Liver (tissue), 8 donors: ENCODE measurements at regions not wholly inside any gene's neighbourhood (a gene's known extent, or its start where the extent isn't known, plus 50 kb on each side); places are given as distances from the start of the nearest gene placed in this dataset.

Experiments
- DNase-seq: peaks from one replicate; pipeline ENCODE4 v3.0.0-alpha.2; 2017; ENCODE audit warnings: low spot score
- H3K27ac ChIP-seq, 2 donors: one replicate each; pipeline ENCODE4 v1.7.0; 2013; ENCODE audit warnings: inconsistent platforms in 2 of 2, low read length in 2 of 2, control low read depth in 1 of 2, low read depth in 1 of 2, mild to moderate bottlenecking in 1 of 2
- H3K27me3 ChIP-seq, 4 donors: one replicate each; pipeline versions ENCODE4 v1.6.1 to v1.7.0; 2013; ENCODE audit warnings: low read length in 3 of 4, inconsistent platforms in 1 of 4, mild to moderate bottlenecking in 1 of 4, moderate library complexity in 1 of 4; ENCODE audit not compliant: control insufficient read depth in 4 of 4, insufficient read depth in 4 of 4
- H3K36me3 ChIP-seq, 4 donors: one replicate each; pipeline versions ENCODE4 v1.6.1 to v1.7.0; 2013; ENCODE audit warnings: low read length in 3 of 4, mild to moderate bottlenecking in 3 of 4, low read depth in 1 of 4, moderate library complexity in 1 of 4; ENCODE audit not compliant: control insufficient read depth in 4 of 4, insufficient read depth in 3 of 4
- H3K4me1 ChIP-seq, 4 donors: one replicate each; pipeline versions ENCODE4 v1.6.1 to v1.7.0; 2013; ENCODE audit warnings: low read length in 3 of 4, mild to moderate bottlenecking in 3 of 4, moderate library complexity in 1 of 4; ENCODE audit not compliant: control insufficient read depth in 4 of 4, insufficient read depth in 4 of 4
- H3K4me3 ChIP-seq, 3 donors: one replicate each; pipeline versions ENCODE4 v1.6.1 to v1.7.0; 2013; ENCODE audit warnings: low read length in 3 of 3, control low read depth in 1 of 3, low read depth in 1 of 3, mild to moderate bottlenecking in 1 of 3
- H3K9ac ChIP-seq, 2 donors: one replicate each; pipeline ENCODE4 v1.7.0; 2013; ENCODE audit warnings: low read length in 2 of 2, mild to moderate bottlenecking in 2 of 2, moderate library complexity in 2 of 2, control low read depth in 1 of 2, low read depth in 1 of 2
- H3K9me3 ChIP-seq, 4 donors: one replicate each; pipeline versions ENCODE4 v1.6.1 to v1.7.0; 2013; ENCODE audit warnings: low read length in 3 of 4; ENCODE audit not compliant: control insufficient read depth in 4 of 4
- EGR1 ChIP-seq, 2 donors: IDR thresholded peaks; 2 replicates each; pipeline ENCODE4 v1.6.1; 2016 to 2018; ENCODE audit warnings: antibody characterized with exemption in 2 of 2, low read depth in 2 of 2
- FOXA1 ChIP-seq: IDR thresholded peaks from 2 replicates; pipeline ENCODE4 v1.6.1; 2016; ENCODE audit warnings: antibody characterized with exemption
- FOXA2 ChIP-seq: IDR thresholded peaks from 2 replicates; pipeline ENCODE4 v1.6.1; 2016; ENCODE audit warnings: antibody characterized with exemption
- GABPA ChIP-seq, 2 donors: IDR thresholded peaks in 1 of 2; conservative IDR thresholded peaks in 1 of 2; 2 replicates each; pipeline ENCODE4 v1.6.1; 2016; ENCODE audit warnings: antibody characterized with exemption in 2 of 2, mild to moderate bottlenecking in 1 of 2, moderate library complexity in 1 of 2
- HNF4A ChIP-seq, 2 donors: conservative IDR thresholded peaks; 2 replicates each; pipeline ENCODE4 v1.6.1; 2016; ENCODE audit warnings: antibody characterized with exemption in 2 of 2, mild to moderate bottlenecking in 2 of 2
- HNF4G ChIP-seq: IDR thresholded peaks from 2 replicates; pipeline ENCODE4 v1.6.1; 2016; ENCODE audit warnings: antibody characterized with exemption
- JUND ChIP-seq, 2 donors: IDR thresholded peaks; 2 replicates each; pipeline ENCODE4 v1.6.1; 2016; ENCODE audit warnings: antibody characterized with exemption in 2 of 2
- NR2F2 ChIP-seq: IDR thresholded peaks from 2 replicates; pipeline ENCODE4 v1.6.1; 2016; ENCODE audit warnings: antibody characterized with exemption
- RAD21 ChIP-seq, 2 donors: IDR thresholded peaks; 2 replicates each; pipeline ENCODE4 v1.6.1; 2016; ENCODE audit warnings: antibody characterized with exemption in 2 of 2, mild to moderate bottlenecking in 2 of 2
- RXRA ChIP-seq, 2 donors: IDR thresholded peaks; 2 replicates each; pipeline ENCODE4 v1.6.1; 2017 to 2018; ENCODE audit warnings: antibody characterized with exemption in 2 of 2, mild to moderate bottlenecking in 1 of 2
- SP1 ChIP-seq: IDR thresholded peaks from 2 replicates; pipeline ENCODE4 v1.6.1; 2018; ENCODE audit warnings: antibody characterized with exemption, mild to moderate bottlenecking
- TAF1 ChIP-seq: conservative IDR thresholded peaks from 2 replicates; pipeline ENCODE4 v1.6.1; 2016; ENCODE audit warnings: antibody characterized with exemption, mild to moderate bottlenecking
- YY1 ChIP-seq: IDR thresholded peaks from 2 replicates; pipeline ENCODE4 v1.6.1; 2016; ENCODE audit warnings: antibody characterized with exemption, mild to moderate bottlenecking
- WGBS: extraction: QIAGEN DNeasy Blood & Tissue Kit; methylation state at CpG from one replicate; pipeline ENCODE4 v1.1.7; 2013; 5-methylcytosine and 5-hydroxymethylcytosine counted together
- TF ChIP-seq, protein P1 (sequence below): IDR thresholded peaks from 2 replicates; pipeline ENCODE4 v1.6.1; 2016; ENCODE audit warnings: antibody characterized with exemption, mild to moderate bottlenecking
- TF ChIP-seq, protein P2 (sequence below): IDR thresholded peaks from 2 replicates; pipeline ENCODE4 v1.6.1; 2016; ENCODE audit warnings: antibody characterized with exemption
- TF ChIP-seq, protein P3 (sequence below): fragments of 150-350 bp; IDR thresholded peaks from 2 replicates; pipeline ENCODE4 v1.5.1; 2017; ENCODE audit warnings: improper control_type of control experiment, low read depth, low read length; ENCODE audit not compliant: missing input control
- TF ChIP-seq, protein P4 (sequence below): IDR thresholded peaks from 2 replicates; pipeline ENCODE4 v1.6.1; 2016; ENCODE audit warnings: antibody characterized with exemption
- TF ChIP-seq, protein P5 (sequence below): IDR thresholded peaks from 2 replicates; pipeline ENCODE4 v1.6.1; 2016; ENCODE audit warnings: antibody characterized with exemption
- donor health status: healthy.
- donor health status: healthy.
- donor health status: healthy.
- donor health status: healthy.
- donor health status: healthy.

DNA sequence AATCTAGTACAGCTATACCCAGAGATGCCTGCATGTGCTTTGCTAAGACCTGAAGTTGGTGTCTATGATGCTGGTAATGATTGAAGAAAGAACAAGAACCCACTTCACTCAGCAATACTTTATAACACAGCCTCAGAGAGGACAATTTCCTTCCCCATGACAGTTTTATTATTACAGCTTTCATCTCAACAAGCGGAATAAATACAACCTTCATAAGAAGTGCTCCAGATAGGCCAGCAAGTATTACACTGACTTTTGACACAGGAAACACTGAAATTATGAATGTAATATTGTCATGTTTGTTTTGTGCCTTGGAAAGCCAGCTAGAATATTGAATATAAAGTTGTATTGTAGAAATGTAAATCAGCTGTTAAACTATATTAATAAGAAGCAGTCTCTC lies 557.4 kb upstream of the ARPP21 start:
- TF ChIP-seq RXRA (IDR thresholded peaks at IDR 0.05), result no peak
- TF ChIP-seq, protein P1, sequence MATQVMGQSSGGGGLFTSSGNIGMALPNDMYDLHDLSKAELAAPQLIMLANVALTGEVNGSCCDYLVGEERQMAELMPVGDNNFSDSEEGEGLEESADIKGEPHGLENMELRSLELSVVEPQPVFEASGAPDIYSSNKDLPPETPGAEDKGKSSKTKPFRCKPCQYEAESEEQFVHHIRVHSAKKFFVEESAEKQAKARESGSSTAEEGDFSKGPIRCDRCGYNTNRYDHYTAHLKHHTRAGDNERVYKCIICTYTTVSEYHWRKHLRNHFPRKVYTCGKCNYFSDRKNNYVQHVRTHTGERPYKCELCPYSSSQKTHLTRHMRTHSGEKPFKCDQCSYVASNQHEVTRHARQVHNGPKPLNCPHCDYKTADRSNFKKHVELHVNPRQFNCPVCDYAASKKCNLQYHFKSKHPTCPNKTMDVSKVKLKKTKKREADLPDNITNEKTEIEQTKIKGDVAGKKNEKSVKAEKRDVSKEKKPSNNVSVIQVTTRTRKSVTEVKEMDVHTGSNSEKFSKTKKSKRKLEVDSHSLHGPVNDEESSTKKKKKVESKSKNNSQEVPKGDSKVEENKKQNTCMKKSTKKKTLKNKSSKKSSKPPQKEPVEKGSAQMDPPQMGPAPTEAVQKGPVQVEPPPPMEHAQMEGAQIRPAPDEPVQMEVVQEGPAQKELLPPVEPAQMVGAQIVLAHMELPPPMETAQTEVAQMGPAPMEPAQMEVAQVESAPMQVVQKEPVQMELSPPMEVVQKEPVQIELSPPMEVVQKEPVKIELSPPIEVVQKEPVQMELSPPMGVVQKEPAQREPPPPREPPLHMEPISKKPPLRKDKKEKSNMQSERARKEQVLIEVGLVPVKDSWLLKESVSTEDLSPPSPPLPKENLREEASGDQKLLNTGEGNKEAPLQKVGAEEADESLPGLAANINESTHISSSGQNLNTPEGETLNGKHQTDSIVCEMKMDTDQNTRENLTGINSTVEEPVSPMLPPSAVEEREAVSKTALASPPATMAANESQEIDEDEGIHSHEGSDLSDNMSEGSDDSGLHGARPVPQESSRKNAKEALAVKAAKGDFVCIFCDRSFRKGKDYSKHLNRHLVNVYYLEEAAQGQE, result no peak
- no peak for TF ChIP-seq RAD21 (IDR thresholded peaks at IDR 0.05)
- no peak for TF ChIP-seq SP1
- no peaks in the 10 kb centered on the region for H3K36me3 ChIP-seq
- H3K27ac ChIP-seq, result no peak overlapping the region
- 89% methylated on average over 1 of the region's 1 CpG for WGBS
- peaks cover 0 to 2% (median 0%) of the 10 kb centered on the region in 4 donors for H3K27me3 ChIP-seq
- no peak for DNase-seq
- H3K4me3 ChIP-seq, result no peak overlapping the region
- no peaks in the 10 kb centered on the region for H3K4me1 ChIP-seq
- H3K9ac ChIP-seq, result no peak overlapping the region
- no peaks in the 10 kb centered on the region for H3K9me3 ChIP-seq

DNA sequence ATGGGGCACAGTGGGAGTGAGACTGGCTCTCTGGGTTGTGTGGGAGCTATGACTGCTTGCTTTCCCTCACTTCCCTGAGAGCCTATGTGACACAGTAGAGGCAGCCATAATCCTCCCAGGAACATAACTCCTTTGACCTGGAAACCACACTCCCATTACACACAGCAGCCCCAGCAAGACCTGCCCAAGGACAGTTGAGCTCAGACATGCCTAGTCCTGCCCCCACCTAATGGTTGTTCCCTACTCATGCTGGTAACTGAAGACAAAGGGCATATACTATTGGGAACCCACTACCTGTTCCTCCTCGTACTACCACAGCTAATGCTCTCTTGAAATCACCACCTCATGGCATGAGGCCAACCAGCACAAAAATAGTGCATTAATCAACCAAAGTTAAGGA lies 550.4 kb upstream of the ARPP21 start:
- Histone ChIP-seq H3K36me3 (no peaks in the 10 kb centered on the region), H3K27ac (no peak overlapping the region), H3K9me3 (peaks cover 3 to 6% (median 4%) of the 10 kb centered on the region in 4 donors), H3K4me1 (no peaks in the 10 kb centered on the region), H3K27me3 (no peaks in the 10 kb centered on the region), H3K4me3 (peak overlapping the region in 1 of 3 donors; percentile 15), H3K9ac (no peak overlapping the region)
- DNase-seq, result no peak
- no peak for TF ChIP-seq EGR1 (IDR thresholded peaks at IDR 0.05; ENCODE audit: low read depth in 2 of 2)
- TF ChIP-seq NR2F2, result no peak
- TF ChIP-seq, protein P2, sequence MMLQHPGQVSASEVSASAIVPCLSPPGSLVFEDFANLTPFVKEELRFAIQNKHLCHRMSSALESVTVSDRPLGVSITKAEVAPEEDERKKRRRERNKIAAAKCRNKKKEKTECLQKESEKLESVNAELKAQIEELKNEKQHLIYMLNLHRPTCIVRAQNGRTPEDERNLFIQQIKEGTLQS, result no peak
- TF ChIP-seq, protein P3, sequence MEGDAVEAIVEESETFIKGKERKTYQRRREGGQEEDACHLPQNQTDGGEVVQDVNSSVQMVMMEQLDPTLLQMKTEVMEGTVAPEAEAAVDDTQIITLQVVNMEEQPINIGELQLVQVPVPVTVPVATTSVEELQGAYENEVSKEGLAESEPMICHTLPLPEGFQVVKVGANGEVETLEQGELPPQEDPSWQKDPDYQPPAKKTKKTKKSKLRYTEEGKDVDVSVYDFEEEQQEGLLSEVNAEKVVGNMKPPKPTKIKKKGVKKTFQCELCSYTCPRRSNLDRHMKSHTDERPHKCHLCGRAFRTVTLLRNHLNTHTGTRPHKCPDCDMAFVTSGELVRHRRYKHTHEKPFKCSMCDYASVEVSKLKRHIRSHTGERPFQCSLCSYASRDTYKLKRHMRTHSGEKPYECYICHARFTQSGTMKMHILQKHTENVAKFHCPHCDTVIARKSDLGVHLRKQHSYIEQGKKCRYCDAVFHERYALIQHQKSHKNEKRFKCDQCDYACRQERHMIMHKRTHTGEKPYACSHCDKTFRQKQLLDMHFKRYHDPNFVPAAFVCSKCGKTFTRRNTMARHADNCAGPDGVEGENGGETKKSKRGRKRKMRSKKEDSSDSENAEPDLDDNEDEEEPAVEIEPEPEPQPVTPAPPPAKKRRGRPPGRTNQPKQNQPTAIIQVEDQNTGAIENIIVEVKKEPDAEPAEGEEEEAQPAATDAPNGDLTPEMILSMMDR, result no peak
- no peak for TF ChIP-seq FOXA1
- TF ChIP-seq, protein P4, sequence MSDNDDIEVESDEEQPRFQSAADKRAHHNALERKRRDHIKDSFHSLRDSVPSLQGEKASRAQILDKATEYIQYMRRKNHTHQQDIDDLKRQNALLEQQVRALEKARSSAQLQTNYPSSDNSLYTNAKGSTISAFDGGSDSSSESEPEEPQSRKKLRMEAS, result no peak
- no peak for TF ChIP-seq TAF1
- no peak for TF ChIP-seq HNF4G
- TF ChIP-seq RXRA (IDR thresholded peaks at IDR 0.05), result no peak
- no peak for TF ChIP-seq FOXA2
- no peak for TF ChIP-seq GABPA (IDR thresholded peaks at IDR 0.05 in 1 of 2, conservative IDR thresholded peaks at IDR 0.05 in 1 of 2)
- no peak for TF ChIP-seq JUND (IDR thresholded peaks at IDR 0.05)
- no peak for TF ChIP-seq YY1
- TF ChIP-seq RAD21 (IDR thresholded peaks at IDR 0.05), result no peak
- TF ChIP-seq SP1, result no peak
- TF ChIP-seq, protein P5, sequence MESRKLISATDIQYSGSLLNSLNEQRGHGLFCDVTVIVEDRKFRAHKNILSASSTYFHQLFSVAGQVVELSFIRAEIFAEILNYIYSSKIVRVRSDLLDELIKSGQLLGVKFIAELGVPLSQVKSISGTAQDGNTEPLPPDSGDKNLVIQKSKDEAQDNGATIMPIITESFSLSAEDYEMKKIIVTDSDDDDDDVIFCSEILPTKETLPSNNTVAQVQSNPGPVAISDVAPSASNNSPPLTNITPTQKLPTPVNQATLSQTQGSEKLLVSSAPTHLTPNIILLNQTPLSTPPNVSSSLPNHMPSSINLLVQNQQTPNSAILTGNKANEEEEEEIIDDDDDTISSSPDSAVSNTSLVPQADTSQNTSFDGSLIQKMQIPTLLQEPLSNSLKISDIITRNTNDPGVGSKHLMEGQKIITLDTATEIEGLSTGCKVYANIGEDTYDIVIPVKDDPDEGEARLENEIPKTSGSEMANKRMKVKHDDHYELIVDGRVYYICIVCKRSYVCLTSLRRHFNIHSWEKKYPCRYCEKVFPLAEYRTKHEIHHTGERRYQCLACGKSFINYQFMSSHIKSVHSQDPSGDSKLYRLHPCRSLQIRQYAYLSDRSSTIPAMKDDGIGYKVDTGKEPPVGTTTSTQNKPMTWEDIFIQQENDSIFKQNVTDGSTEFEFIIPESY, result no peak
- TF ChIP-seq, protein P1, result no peak
- TF ChIP-seq HNF4A (conservative IDR thresholded peaks at IDR 0.05), result no peak
- 83% methylated on average over 1 of the region's 1 CpG for WGBS
